Fibroblast of lung (primary cell): ENCODE measurements at regions not wholly inside any gene's neighbourhood (a gene's known extent, or its start where the extent isn't known, plus 50 kb on each side); places are given as distances from the start of the nearest gene placed in this dataset.

Experiments
- DNase-seq, 2 donors: peaks; one replicate each; pipeline versions ENCODE4 v3.0.0 to v3.0.0-alpha.2; 2010; ENCODE audit warnings: low read depth in 2 of 2
- H2AFZ ChIP-seq: 2 replicates; pipeline ENCODE4 v1.5.1; 2012; ENCODE audit warnings: low read length, control low read depth, inconsistent platforms
- H3K27ac ChIP-seq: 2 replicates; pipeline ENCODE4 v1.5.1; 2011; ENCODE audit warnings: low read length, control low read depth; ENCODE audit not compliant: insufficient read depth
- H3K27me3 ChIP-seq: 2 replicates; pipeline ENCODE4 v1.5.1; 2011; ENCODE audit warnings: mild to moderate bottlenecking, low read length; ENCODE audit not compliant: control insufficient read depth, insufficient read depth
- H3K36me3 ChIP-seq: 2 replicates; pipeline ENCODE4 v1.5.1; 2011; ENCODE audit warnings: low read length; ENCODE audit not compliant: control insufficient read depth, insufficient read depth
- H3K4me1 ChIP-seq: 2 replicates; pipeline ENCODE4 v1.5.1; 2011; ENCODE audit warnings: low read length; ENCODE audit not compliant: control insufficient read depth, insufficient read depth; ENCODE audit errors: extremely low read depth
- H3K4me2 ChIP-seq: 2 replicates; pipeline ENCODE4 v1.5.1; 2011; ENCODE audit warnings: low read length, control low read depth; ENCODE audit not compliant: insufficient read depth; ENCODE audit errors: extremely low read depth
- H3K4me3 ChIP-seq, 4 experiments: fragments of 200-600 bp in 1 of 4; sonication (generic) in 1 of 4; replicated peaks in 1 of 4; 2 replicates each; pipeline ENCODE4 v1.5.1; 2011 to 2016; ENCODE audit warnings: low read length in 4 of 4, low read depth in 3 of 4, mild to moderate bottlenecking in 3 of 4, control low read depth in 2 of 4, inconsistent platforms in 1 of 4, mixed read lengths in 1 of 4; ENCODE audit not compliant: insufficient read depth in 1 of 4; ENCODE audit errors: control extremely low read depth in 1 of 4
- H3K79me2 ChIP-seq: 2 replicates; pipeline ENCODE4 v1.5.1; 2012; ENCODE audit warnings: mild to moderate bottlenecking, low read length, inconsistent platforms; ENCODE audit not compliant: control insufficient read depth, insufficient read depth
- H3K9ac ChIP-seq: 2 replicates; pipeline ENCODE4 v1.5.1; 2011; ENCODE audit warnings: mild to moderate bottlenecking, low read length, control low read depth; ENCODE audit not compliant: insufficient read depth
- H3K9me3 ChIP-seq: 2 replicates; pipeline ENCODE4 v1.5.1; 2012; ENCODE audit warnings: low read depth, low read length; ENCODE audit not compliant: control insufficient read depth, insufficient read depth
- H4K20me1 ChIP-seq: 2 replicates; pipeline ENCODE4 v1.5.1; 2011; ENCODE audit warnings: low read length; ENCODE audit not compliant: control insufficient read depth, insufficient read depth; ENCODE audit errors: extremely low read depth
- CTCF ChIP-seq, 2 donors: IDR thresholded peaks in 1 of 2; conservative IDR thresholded peaks in 1 of 2; 1 replicate in 1 of 2; 2 replicates in 1 of 2; pipeline ENCODE4 v1.5.1; 2011 to 2012; ENCODE audit warnings: low read length in 2 of 2, control low read depth in 1 of 2, inconsistent platforms in 1 of 2, low read depth in 1 of 2, mild to moderate bottlenecking in 1 of 2
- EZH2 ChIP-seq: IDR thresholded peaks from 2 replicates; pipeline ENCODE4 v1.5.1; 2012; ENCODE audit warnings: low read length, control low read depth, mild to moderate bottlenecking; ENCODE audit errors: missing control alignments

GRCh38 chr9:13054389-13054788, 225.1 kb downstream of the MPDZ start:
- Histone ChIP-seq H3K9me3 (no peaks in the 10 kb centered on the region), H3K4me3 (no peak overlapping the region), H4K20me1 (no peaks in the 10 kb centered on the region), H3K79me2 (no peaks in the 10 kb centered on the region), H3K4me2 (no peak overlapping the region), H3K36me3 (no peaks in the 10 kb centered on the region), H2AFZ (no peak overlapping the region), H3K9ac (no peak overlapping the region), H3K27ac (no peak overlapping the region), H3K4me1 (no peaks in the 10 kb centered on the region), H3K27me3 (peaks cover 4% of the 10 kb centered on the region)
- DNase-seq, result no peak
- TF ChIP-seq CTCF (conservative IDR thresholded peaks at IDR 0.05 in 1 of 2, IDR thresholded peaks at IDR 0.05 in 1 of 2; ENCODE audit: low read depth in 1 of 2, low read length in 2 of 2), result no peak
- no peak for TF ChIP-seq EZH2
